HG03439 (cell line): ENCODE measurements at regions not wholly inside any gene's neighbourhood (a gene's known extent, or its start where the extent isn't known, plus 50 kb on each side); places are given as distances from the start of the nearest gene placed in this dataset.

Experiments
- ATAC-seq: cut with Tn5 transposase; IDR thresholded peaks from one replicate; pipeline ENCODE4 v1.9.1; 2021; ENCODE audit warnings: mild to moderate bottlenecking, moderate library complexity; ENCODE audit not compliant: unreplicated experiment

GRCh38 chr3:72313308-72313707 is 528.4 kb upstream of the PROK2 start:
- no peak for ATAC-seq

- ATAC-seq: no peak
Observed at GRCh38 chr3:72312339-72312738, 527.4 kb upstream of the PROK2 start.

GRCh38 chr3:72311425-72311824 is 526.5 kb upstream of the PROK2 start:
- ATAC-seq: no peak

GRCh38 chr3:72310419-72311380 is 525.8 kb upstream of the PROK2 start:
- peak; percentile 95 for ATAC-seq

GRCh38 chr3:72309661-72310418 is 524.9 kb upstream of the PROK2 start:
- no peak for ATAC-seq

GRCh38 chr3:72308641-72309040 is 523.7 kb upstream of the PROK2 start:
- no peak for ATAC-seq

GRCh38 chr3:72307438-72308115 is 522.6 kb upstream of the PROK2 start:
- ATAC-seq: no peak

- no peak for ATAC-seq
Observed at GRCh38 chr3:72306800-72307341, 521.9 kb upstream of the PROK2 start.

GRCh38 chr3:72303926-72304325 is 519.0 kb upstream of the PROK2 start:
- no peak for ATAC-seq

- ATAC-seq: no peak
Observed at GRCh38 chr3:72301779-72302178, 516.8 kb upstream of the PROK2 start.

GRCh38 chr3:72300621-72301020 is 515.7 kb upstream of the PROK2 start:
- no peak for ATAC-seq

- no peak for ATAC-seq
Observed at GRCh38 chr3:72299823-72300222, 514.9 kb upstream of the PROK2 start.

- ATAC-seq: no peak
Observed at GRCh38 chr3:72299321-72299802, 514.4 kb upstream of the PROK2 start.

- ATAC-seq: no peak
Observed at GRCh38 chr3:72298201-72299152, 513.5 kb upstream of the PROK2 start.

GRCh38 chr3:72297481-72297880 is 512.5 kb upstream of the PROK2 start:
- no peak for ATAC-seq

- ATAC-seq: no peak
Observed at GRCh38 chr3:72296477-72297111, 511.6 kb upstream of the PROK2 start.

GRCh38 chr3:72295962-72296450 is 511.1 kb upstream of the PROK2 start:
- no peak for ATAC-seq

GRCh38 chr3:72295276-72295961 is 510.5 kb upstream of the PROK2 start:
- ATAC-seq: no peak
